Right forelimb (tissue), 1 donor: ENCODE measurements at regions not wholly inside any gene's neighbourhood (a gene's known extent, or its start where the extent isn't known, plus 50 kb on each side); places are given as distances from the start of the nearest gene placed in this dataset.
"Not testable (repeated sequence)": the region's sequence is repeated elsewhere in the genome, so short reads cannot be mapped to it uniquely, and the experiment has no call there.

Source experiments
- DNase-seq: peaks from one replicate; pipeline ENCODE4 v3.0.0-alpha.2; 2018

DNA sequence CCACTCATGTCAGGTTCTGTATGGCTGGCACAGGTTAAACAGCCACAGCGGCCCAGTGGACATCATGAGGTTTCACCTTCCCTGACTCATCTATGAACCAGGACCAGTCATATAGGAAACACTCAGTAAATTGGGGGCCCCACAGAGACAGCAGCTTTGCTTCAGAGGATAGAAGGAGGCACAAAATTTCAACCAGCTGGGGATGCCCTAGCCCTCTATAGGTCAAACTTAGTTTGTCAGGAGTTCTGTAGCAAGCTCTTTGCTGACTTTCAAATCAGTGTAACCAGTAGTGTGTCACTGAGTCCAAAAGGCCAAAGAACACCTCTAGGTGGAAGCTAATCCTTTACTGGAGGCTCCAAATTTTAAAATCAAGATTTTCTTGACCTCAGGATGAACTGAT is 4157.8 kb upstream of the TPTE start:
- not testable (repeated sequence) for DNase-seq

DNA sequence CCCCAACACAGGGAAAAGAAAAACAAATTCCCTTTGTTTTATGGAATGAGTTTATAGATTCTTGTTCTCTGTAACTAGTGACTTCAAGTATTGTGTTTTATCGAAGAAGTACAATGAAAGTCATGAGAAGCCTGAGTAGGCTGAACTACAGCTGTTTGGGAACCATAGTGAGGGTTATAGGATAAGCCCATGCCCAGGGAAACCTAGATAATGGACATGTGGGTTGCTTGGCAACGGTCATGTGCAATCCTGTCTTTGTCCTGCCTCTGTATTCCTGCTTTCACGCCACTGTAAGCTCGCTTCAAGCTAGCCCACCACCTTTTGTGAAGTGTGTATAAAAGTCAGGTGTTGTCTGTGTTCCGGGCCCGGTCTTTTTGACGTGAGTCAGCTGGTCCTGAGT is 4152.6 kb upstream of the TPTE start:
- peak; percentile 28 for DNase-seq

DNA sequence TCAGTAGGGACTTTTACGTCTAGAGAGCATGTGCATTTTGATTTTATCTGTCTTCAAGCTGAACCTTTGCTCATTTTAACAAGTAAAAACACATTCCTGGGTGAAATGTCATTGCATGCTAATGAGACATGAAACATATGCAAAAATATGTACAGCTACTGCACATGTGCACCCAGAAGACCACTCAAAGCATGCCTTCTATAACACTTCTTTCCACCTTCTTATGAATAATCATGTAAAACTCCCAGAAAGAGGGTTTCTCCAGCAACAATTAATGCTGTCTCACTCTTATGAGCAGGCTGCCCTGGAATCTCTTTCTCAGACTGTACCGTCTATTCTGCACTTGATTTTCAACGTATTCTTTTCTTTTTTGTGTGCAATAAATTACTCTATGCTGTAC is 4148.1 kb upstream of the TPTE start:
- DNase-seq, result not testable (repeated sequence)

DNA sequence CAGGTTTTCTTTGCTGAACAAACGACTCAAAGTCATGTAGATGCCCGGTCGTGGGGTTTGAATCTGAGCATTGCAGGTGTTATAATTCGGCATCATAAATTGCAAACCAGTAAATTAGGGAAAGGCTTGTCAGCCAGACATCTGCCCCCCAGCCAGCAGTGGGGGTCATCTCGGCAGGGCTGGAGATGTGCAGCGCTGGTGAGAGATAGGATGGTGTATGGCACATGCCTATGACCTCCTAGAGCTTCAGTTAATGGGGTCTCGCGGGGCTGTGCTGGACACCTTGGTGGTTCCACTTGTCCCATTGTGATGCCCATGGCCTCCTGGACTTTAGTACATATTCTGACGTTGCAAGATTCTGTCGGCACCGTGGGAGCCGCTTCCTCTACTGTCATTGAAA is 4147.2 kb upstream of the TPTE start:
- peak; percentile 58 for DNase-seq

DNA sequence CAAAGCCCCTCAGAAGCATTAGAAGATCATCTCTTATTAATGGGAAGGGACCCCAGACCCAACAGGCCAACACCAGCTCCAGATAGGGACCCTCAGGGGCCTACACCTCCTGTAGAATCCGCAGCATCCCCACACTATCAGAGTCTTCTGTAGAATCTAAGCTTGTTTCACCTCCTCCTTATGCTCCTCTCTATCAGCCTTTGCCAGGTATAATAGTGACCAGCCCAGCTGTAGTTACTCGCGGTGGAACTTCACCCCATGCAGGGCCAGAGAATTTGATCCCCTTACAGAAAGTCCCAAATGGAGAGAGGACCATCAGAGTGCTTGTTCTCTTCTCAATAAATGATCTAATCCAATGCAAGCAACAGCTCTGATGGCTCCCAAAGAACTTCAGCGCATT is 4146.5 kb upstream of the TPTE start:
- DNase-seq, result peak; percentile 36

DNA sequence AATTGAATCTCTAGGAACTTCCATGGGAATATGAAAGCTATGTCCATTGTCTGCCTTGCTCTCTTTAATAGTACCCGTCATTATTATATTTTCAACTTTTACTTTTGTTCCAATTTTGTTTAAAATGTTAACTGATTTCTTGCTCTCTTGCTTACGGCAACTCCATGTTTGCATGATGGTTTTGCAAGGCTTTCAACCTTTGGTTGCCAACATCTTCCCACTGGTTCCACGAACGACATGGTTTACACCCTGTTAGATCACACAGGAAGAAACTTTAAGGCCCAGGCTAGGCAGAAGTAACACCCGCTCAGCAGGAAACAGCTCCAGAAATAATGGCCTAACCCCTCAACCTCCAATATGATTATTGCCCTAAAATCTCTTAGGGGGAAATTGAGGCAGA is 4145.6 kb upstream of the TPTE start:
- not testable (repeated sequence) for DNase-seq

DNA sequence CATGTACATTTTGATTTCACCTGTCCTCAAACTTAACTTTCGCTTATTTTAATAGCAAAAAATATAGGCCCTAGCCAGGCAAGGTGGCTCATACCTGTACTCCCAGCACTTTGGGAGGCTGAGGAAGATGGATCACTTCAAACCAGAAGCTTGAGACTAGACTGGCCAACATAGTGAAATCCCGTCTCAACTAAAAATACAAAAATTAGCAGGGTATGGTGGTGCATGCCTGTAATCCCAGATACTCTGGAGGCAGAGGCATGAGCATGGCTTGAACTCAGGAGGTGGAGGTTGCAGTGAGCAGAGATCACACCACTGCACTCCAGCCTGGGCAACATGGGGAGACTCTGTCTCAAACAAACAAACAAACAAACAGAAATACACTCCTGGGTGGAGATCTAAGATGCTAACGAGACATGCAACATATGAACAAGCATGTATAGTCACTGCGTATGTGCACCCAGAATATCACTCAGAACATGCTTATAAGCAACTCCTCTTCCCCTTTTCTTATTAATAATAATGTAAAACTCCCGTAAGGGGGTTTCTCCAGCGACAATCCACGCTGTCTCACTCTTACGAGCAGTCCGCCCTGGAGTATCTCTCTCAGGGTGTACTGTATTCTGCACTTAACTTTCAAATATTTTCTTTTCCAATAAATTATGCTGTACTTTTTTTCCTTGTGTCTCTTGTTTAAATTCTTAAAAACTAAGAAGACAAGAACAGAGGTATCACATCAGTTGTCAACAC is 4144.9 kb upstream of the TPTE start:
- DNase-seq, result peak; percentile 2
